Endodermal cell (in vitro differentiated cells): ENCODE measurements at regions not wholly inside any gene's neighbourhood (a gene's known extent, or its start where the extent isn't known, plus 50 kb on each side); places are given as distances from the start of the nearest gene placed in this dataset.

Experiments
- DNase-seq: peaks from one replicate; pipeline ENCODE4 v3.0.0-alpha.2; 2017
- H3K27ac ChIP-seq: 2 replicates; pipeline ENCODE4 v1.5.1; 2013; ENCODE audit warnings: mild to moderate bottlenecking, low read depth, low read length, moderate library complexity
- H3K27me3 ChIP-seq: 2 replicates; pipeline ENCODE4 v1.6.1; 2013; ENCODE audit warnings: mild to moderate bottlenecking, low read length, moderate library complexity; ENCODE audit not compliant: insufficient read depth, control insufficient read depth, poor library complexity, severe bottlenecking
- H3K36me3 ChIP-seq: 2 replicates; pipeline ENCODE4 v1.7.0; 2013; ENCODE audit warnings: mild to moderate bottlenecking, low read length, moderate library complexity; ENCODE audit not compliant: control insufficient read depth, insufficient read depth
- H3K4me1 ChIP-seq: one replicate; pipeline ENCODE4 v1.7.0; 2013; ENCODE audit warnings: low read length; ENCODE audit not compliant: control insufficient read depth, insufficient read depth
- H3K4me3 ChIP-seq: 2 replicates; pipeline ENCODE4 v1.5.1; 2013; ENCODE audit warnings: mild to moderate bottlenecking, low read length, moderate library complexity
- H3K9ac ChIP-seq: 2 replicates; pipeline ENCODE4 v1.6.1; 2013; ENCODE audit warnings: mild to moderate bottlenecking, low read length, moderate library complexity; ENCODE audit not compliant: poor library complexity, severe bottlenecking; ENCODE audit errors: extremely low read depth
- H3K9me3 ChIP-seq: 2 replicates; pipeline ENCODE4 v1.6.1; 2013; ENCODE audit warnings: mild to moderate bottlenecking, low read length, moderate library complexity; ENCODE audit not compliant: control insufficient read depth
- H3K27ac Mint-ChIP-seq: 2 replicates; pipeline ENCODE4 v1.8.0; 2020; ENCODE audit warnings: mixed read lengths
- H3K27me3 Mint-ChIP-seq: 2 replicates; pipeline ENCODE4 v1.8.0; 2021; ENCODE audit warnings: mild to moderate bottlenecking, mixed read lengths; ENCODE audit not compliant: insufficient read depth
- H3K36me3 Mint-ChIP-seq: 2 replicates; pipeline ENCODE4 v1.8.0; 2020; ENCODE audit warnings: low read depth, mixed read lengths
- H3K4me1 Mint-ChIP-seq: 2 replicates; pipeline ENCODE4 v1.8.0; 2020; ENCODE audit warnings: mixed read lengths
- H3K4me3 Mint-ChIP-seq: 2 replicates; pipeline ENCODE4 v1.8.0; 2020; ENCODE audit warnings: mild to moderate bottlenecking, moderate library complexity, mixed read lengths
- H3K9me3 Mint-ChIP-seq: 2 replicates; pipeline ENCODE4 v1.8.0; 2020; ENCODE audit warnings: mild to moderate bottlenecking, mixed read lengths
- WGBS, 2 experiments: methylation state at CpG; one replicate each; pipeline versions ENCODE4 v1.1.5 to v1.1.7; 2013; ENCODE audit warnings: missing lambda C conversion rate in 2 of 2, mixed read lengths in 1 of 2; ENCODE audit not compliant: insufficient coverage in 1 of 2, insufficient read length in 1 of 2; 5-methylcytosine and 5-hydroxymethylcytosine counted together
- TF ChIP-seq, protein P1 (sequence below): fragments of 200-600 bp; sonication (generic); conservative IDR thresholded peaks from 2 replicates; pipeline ENCODE4 v1.5.0; 2021; ENCODE audit warnings: antibody characterized with exemption, mild to moderate bottlenecking

- Histone ChIP-seq H3K36me3 (no peaks in the 10 kb centered on the region), H3K27ac (no peak overlapping the region), H3K9me3 (no peaks in the 10 kb centered on the region), H3K4me3 (no peak overlapping the region), H3K4me1 (no peaks in the 10 kb centered on the region), H3K9ac (no peak overlapping the region), H3K27me3 (no peaks in the 10 kb centered on the region)
- no peaks in the 10 kb centered on the region for H3K4me1 Mint-ChIP-seq
- H3K9me3 Mint-ChIP-seq = no peaks in the 10 kb centered on the region
- TF ChIP-seq, protein P1, sequence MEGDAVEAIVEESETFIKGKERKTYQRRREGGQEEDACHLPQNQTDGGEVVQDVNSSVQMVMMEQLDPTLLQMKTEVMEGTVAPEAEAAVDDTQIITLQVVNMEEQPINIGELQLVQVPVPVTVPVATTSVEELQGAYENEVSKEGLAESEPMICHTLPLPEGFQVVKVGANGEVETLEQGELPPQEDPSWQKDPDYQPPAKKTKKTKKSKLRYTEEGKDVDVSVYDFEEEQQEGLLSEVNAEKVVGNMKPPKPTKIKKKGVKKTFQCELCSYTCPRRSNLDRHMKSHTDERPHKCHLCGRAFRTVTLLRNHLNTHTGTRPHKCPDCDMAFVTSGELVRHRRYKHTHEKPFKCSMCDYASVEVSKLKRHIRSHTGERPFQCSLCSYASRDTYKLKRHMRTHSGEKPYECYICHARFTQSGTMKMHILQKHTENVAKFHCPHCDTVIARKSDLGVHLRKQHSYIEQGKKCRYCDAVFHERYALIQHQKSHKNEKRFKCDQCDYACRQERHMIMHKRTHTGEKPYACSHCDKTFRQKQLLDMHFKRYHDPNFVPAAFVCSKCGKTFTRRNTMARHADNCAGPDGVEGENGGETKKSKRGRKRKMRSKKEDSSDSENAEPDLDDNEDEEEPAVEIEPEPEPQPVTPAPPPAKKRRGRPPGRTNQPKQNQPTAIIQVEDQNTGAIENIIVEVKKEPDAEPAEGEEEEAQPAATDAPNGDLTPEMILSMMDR = no peak
- no peaks in the 10 kb centered on the region for H3K36me3 Mint-ChIP-seq
- DNase-seq = no peak
- no peaks in the 10 kb centered on the region for H3K27me3 Mint-ChIP-seq
- H3K4me3 Mint-ChIP-seq = no peak overlapping the region
- 89% methylated on average over 2 of the region's 2 CpGs; no CpG with 5 or more reads in 1 of the 2 experiments for WGBS, 2 experiments
- H3K27ac Mint-ChIP-seq = no peak overlapping the region
Measured at GRCh38 chr18:30713299-30713698, 329.2 kb downstream of the DSC3 start.

GRCh38 chr18:30712383-30712782 lies 330.2 kb downstream of the DSC3 start:
- DNase-seq = no peak
- no peaks in the 10 kb centered on the region for H3K36me3 ChIP-seq
- H3K4me3 ChIP-seq = no peak overlapping the region
- no peak overlapping the region for H3K27ac Mint-ChIP-seq
- no peak overlapping the region for H3K9ac ChIP-seq
- no peaks in the 10 kb centered on the region for H3K27me3 Mint-ChIP-seq
- H3K4me1 ChIP-seq = no peaks in the 10 kb centered on the region
- H3K36me3 Mint-ChIP-seq = no peaks in the 10 kb centered on the region
- no peaks in the 10 kb centered on the region for H3K9me3 Mint-ChIP-seq
- 92% methylated on average over 3 of the region's 3 CpGs for WGBS, 2 experiments
- no peaks in the 10 kb centered on the region for H3K4me1 Mint-ChIP-seq
- no peak overlapping the region for H3K4me3 Mint-ChIP-seq
- H3K27me3 ChIP-seq = no peaks in the 10 kb centered on the region
- no peak overlapping the region for H3K27ac ChIP-seq
- no peaks in the 10 kb centered on the region for H3K9me3 ChIP-seq
- TF ChIP-seq, protein P1 = no peak

GRCh38 chr18:30709595-30709994 lies 332.9 kb downstream of the DSC3 start:
- Histone ChIP-seq H3K27me3 (no peaks in the 10 kb centered on the region), H3K36me3 (no peaks in the 10 kb centered on the region), H3K4me3 (no peak overlapping the region), H3K9ac (no peak overlapping the region), H3K4me1 (no peaks in the 10 kb centered on the region), H3K9me3 (no peaks in the 10 kb centered on the region), H3K27ac (no peak overlapping the region)
- WGBS, 2 experiments = 88 to 100% methylated on average over 1 of the region's 1 CpG
- TF ChIP-seq, protein P1 = no peak
- Mint-ChIP-seq H3K27me3 (no peaks in the 10 kb centered on the region), H3K9me3 (no peaks in the 10 kb centered on the region), H3K36me3 (no peaks in the 10 kb centered on the region), H3K4me1 (no peaks in the 10 kb centered on the region), H3K27ac (no peak overlapping the region), H3K4me3 (no peak overlapping the region)
- DNase-seq = no peak
